ENCODE measurements at regions not wholly inside any gene's neighbourhood (a gene's known extent, or its start where the extent isn't known, plus 50 kb on each side); places are given as distances from the start of the nearest gene placed in this dataset.
"Not testable (repeated sequence)": the region's sequence is repeated elsewhere in the genome, so short reads cannot be mapped to it uniquely, and the experiment has no call there.

DNA sequence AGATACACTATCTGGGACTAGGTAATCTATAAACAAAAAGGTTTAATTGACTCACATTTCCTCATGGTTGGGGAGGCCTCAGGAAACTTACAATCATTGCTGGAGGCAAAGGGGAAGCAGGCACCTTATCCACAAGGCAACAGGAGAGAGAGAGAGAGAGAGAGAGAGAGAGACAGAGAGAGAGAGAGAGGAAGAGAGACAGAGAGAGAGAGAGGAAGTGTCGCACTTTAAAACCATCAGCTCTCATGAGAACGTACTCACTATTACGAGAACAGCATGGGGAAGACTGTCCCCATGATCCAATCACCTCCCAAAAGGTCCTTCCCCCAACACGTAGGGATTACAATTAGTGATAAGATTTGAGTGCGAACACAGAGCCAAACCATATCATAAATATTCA, 253.5 kb upstream of the TRIB2 start:
- DNase-seq = no peak

DNA sequence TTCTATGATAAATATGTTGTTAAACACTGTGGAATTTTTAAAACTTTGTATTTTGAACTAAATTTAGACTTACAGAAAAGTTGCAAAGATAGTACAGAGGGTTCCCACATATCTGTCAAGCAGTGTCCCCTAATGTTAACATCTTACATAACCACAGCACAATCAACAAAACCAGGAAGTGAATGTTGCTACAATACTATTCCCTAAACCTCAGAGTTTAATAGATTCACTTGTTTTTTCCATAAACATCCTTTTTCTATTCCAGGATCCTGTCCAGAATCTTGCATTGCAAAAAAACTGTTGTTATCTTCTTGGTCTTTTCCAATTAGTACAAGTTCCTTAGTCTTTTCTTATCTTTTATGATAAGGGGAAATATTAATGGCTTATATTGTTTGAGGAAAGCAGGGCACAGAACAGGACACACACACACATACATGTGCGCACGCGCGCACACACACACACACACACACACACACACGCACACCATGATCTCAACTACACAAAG, 251.1 kb upstream of the TRIB2 start:
- DNase-seq = no peak

DNA sequence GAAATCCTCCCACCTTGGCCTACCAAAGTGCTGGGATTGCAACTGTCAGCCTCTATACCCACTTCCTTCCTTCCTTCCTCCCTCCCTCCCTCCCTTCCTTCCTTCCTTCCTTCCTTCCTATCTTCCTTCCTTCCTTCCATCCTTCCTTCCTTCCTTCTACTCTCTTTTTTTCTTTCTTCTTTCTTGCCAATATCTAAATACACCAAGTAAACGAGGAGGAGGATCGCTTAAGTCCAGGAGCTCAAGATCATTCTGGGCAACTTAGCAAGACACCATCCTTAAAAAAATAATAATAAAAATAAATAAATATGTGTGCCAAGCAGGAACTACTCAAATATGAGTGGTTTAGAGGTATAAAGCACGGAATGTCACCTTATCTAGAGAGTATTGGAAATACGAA, 249.4 kb upstream of the TRIB2 start:
- DNase-seq = no peak

DNA sequence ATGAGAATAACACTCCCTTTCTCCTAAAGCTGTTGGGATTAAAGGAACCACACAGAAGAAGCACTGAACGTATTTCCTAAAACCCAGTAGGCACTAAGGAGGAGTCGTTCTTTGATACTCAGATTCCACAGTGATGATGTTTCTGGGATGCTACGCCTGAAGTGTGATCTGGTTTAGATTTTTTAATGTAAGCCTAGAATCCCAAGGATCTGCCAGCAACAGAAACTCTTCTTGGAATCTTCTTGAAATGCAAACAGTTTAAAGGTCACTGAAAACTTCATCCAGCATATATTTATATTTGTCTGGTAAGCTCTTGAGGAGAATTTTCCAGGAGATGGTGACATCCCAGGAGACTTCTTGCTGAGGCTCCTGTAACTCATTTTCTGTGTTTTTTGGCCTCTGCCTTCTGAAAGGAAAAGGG, 247.6 kb upstream of the TRIB2 start:
- peak; percentile 84 for DNase-seq

- not testable (repeated sequence) for DNase-seq
These were observed 244.5 kb upstream of the TRIB2 start for GRCh38 chr2:12472265-12472664.

DNA sequence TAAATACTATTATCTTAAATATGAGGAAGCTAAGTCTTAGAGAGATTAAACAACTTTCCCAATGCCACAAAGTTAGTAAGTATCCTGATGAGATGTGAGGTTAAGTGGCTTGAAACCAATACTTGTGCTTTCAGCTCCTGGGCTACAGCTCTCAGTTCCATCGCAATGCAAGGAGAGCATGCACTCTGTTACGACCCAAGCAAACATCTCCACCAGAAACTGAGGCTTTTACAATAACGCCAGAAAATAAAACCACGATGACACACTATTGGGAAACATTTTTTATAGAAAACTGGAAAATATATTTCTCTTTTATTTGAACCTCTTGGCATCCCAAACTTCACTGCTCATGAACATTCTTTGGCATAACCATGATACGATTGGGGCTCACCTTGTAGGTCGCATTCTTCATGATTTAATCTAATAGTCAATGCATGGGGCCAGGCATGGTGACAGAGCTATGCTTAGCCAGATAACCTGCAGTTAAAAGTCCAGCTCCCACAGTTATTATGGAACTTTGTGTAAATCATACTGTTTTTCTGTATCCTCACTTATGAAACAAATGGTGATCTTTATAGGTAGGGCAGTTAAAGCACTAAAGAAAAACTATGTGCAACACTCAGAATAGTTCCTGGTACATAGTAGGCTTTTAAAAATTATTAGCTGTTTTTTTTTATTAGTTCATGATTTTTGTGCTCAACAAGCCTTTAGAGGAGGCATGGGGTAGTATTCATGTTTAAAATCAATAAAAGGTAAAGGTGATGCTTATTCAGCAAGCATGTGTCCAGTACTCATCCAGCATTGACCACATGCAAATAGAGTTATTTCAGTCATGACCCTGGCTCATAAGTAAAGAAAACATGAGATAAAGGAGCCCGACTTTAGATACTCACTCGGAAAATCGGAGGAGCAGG, 238.3 kb upstream of the TRIB2 start:
- no peak for DNase-seq

- DNase-seq = no peak
These were observed 237.6 kb upstream of the TRIB2 start for GRCh38 chr2:12479065-12479601.

GRCh38 chr2:12484536-12485115, 232.1 kb upstream of the TRIB2 start:
- no peak for DNase-seq

DNA sequence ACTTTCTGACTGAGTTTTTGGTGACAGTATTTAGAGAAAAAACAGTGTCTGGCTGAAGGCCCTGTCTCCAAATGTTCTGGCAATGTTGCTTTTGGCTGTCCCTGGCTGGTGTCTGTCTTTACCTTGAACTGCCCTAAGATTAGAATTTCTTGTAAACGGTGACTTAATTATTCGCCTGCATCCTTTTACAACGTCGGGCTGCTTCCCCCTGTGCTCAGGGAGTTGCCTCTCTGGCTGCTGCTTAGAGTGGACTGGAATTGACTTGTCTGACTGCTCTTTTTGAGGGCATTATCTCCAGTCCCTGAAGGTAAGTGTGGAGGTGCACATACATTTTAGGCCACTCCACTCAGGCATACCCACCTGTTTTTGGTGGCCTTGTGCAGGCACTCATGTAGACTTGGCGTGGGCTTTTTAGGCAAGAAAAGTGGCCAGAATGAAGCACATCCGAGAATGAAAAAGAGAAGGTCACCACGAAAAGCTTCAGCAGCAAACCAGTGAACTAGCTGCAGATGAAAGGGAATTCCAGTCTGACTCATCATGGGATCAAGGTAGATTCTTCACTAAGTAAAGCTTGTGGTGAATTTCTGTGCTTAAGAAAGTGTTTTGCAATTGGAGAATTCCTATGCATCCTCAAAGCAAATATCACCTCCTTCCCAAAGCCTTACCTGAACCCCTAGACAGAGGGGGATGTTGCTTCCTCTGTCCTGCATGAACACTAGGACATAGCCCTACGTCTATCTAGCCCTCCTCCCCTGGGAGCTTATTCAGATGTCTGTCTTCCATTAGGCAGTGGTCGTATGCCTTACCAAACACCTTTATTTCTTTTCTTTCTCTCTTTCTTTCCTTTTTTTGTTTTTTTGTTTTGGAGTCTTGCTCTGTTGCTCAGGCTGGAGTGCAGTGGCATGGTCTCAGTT, 230.3 kb upstream of the TRIB2 start:
- DNase-seq = no peak

DNA sequence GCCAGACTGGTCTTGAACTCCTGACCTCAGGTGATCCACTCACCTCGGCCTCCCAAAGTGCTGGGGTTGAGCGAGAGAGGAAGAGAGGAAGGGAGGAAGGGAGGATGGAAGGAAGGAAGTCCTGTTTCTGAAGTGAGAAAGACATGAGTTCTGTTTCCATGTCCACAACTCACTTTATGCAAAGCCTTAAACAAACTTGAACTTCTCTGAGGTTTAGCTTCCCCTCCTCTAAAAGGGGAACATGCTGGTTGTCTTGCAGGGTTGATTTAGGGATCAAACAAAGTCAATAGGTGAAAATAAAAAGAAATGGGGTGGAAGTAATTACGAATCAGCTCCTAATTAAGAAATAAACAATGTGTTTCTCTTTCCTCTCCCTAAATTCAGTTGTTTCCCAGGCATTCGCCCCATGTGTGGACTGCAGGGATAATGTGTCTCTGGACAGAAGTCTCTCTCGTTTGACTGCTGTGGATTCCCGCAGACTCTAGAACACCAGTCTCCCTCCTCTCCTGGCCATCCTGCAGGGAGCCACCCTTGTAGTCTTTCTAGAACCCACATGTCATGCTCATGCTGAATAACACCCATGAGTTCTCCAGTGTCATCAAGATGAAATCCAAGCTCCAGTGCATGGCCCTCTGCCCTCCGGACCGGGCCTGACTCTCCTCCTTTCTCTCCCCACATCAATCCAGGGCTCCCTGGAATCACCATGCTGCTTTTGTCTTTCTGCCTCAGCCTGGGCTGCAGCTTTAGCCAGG, 229.3 kb upstream of the TRIB2 start:
- no peak for DNase-seq

DNA sequence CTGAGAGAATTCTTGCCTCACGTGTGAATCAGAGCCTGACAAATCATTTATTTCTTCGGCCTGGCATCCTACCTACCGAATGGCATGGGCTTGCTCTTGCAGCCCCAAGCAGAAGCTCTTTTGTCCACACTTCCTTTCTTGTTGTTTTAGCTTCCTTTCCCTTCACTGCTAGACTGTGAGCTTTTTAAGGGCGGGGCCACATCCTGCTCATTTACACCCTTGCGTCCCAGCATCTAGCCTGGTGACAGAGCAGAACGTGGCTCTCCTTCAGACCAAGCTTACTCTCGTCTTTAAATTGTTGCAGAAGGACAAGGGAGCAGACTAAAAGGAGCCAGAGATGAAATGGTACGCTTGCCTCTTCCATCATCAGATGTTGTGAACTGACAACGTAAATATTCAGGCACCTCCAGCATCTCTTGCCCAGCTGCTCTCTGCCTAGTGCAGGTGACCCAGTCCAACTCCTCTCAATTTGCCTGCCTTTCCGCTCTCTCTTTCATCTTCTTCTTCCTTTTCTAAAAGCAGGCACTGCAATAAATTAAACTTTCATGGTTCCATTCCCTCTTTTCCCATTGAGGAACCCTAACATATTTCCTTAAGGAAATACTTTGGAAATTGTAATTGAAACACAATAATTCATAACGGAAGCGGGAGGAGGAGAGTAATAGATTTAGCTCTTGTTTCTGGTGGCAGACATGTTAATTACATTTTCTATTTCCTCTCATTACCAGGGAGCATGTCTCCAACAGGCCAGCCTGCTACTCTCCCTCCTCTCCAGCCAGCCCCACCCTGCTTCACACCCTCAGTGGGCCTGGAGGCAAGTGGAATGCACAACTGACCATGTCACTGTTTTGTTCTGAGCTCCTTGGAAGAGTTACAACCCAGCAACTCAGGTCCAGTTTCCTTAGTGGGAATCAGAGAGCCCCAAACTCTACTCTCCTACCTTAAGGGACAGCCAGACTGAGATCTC, 228.1 kb upstream of the TRIB2 start:
- DNase-seq = no peak

DNA sequence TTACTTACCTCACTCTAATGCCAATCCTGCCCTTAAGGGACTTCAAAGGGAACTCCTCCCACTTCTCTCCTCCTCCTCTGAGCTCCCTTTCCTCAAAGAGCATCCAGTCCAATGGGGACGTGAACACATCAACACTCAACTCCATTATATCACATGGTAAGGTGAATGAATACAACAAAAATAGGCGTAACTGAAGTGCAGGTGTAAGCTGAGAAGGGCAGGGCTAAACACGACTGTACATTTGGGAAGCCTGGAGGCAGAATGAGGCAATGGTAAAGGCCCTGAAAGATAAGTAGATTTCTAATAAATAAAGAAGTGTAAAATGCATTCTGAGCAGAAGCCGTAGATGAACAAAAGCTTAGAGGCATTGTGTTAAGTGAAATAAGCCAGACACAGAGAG, 226.1 kb upstream of the TRIB2 start:
- no peak for DNase-seq

- not testable (repeated sequence) for DNase-seq
These were observed 224.4 kb upstream of the TRIB2 start for GRCh38 chr2:12492360-12492759.

- DNase-seq = no peak
These were observed 223.7 kb upstream of the TRIB2 start for GRCh38 chr2:12493031-12493513.

GRCh38 chr2:12495247-12495868, 221.4 kb upstream of the TRIB2 start:
- DNase-seq = no peak

GRCh38 chr2:12498286-12498685, 218.4 kb upstream of the TRIB2 start:
- no peak for DNase-seq

DNA sequence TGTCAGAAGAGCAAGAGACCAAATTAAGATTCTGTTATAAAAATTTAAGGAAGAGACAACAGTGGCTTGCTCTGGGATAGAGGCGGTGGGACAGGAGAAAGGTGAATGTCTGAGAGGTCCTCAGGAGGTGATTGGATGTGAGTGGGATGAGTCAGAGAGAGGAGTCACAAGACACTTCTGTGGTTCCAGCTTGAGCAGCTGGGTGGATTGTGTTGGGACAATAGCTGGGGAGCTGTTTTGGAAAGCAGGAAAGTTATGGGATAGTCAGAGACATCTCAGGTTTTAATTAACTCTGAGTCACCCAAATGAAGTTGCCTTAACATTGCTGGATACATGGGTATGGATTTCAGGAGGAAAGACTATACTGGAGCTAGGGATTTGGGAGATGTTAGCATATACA, 218.0 kb upstream of the TRIB2 start:
- no peak for DNase-seq

DNA sequence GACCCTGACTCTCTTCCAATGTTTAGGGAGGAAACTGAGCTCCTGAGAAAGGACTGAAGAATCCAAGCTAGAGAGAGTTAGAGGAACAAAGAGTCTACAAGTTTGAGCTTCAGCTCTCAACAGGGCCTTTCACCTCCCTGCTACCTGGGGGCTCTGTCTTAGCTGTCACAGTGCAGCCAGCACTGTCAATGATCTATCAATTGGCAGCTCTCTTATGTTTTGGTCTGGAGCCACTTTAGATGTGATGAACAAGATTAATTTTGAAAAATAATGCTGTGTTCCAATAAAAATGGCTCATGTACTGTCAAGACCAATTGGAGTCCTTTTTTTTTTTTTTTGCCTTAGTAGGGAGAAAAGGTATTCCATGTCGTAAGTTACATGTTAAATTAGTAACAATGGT, 215.8 kb upstream of the TRIB2 start:
- no peak for DNase-seq

- DNase-seq = no peak
These were observed 215.1 kb upstream of the TRIB2 start for GRCh38 chr2:12501469-12502158.

Measured in skin of body (tissue), 1 donor.